ENCODE measurements at regions not wholly inside any gene's neighbourhood (a gene's known extent, or its start where the extent isn't known, plus 50 kb on each side); places are given as distances from the start of the nearest gene placed in this dataset.

- TF ChIP-seq GATA3 (IDR thresholded peaks at IDR 0.05; ENCODE audit: low read depth, low read length) = no peak
- TF ChIP-seq GATA2 (IDR thresholded peaks at IDR 0.05; ENCODE audit: low read depth, low read length) = no peak
Measured at GRCh38 chr2:84231478-84231877, 227.6 kb downstream of the SUCLG1 start.

All from SH-SY5Y (cell line).